ENCODE measurements at regions not wholly inside any gene's neighbourhood (a gene's known extent, or its start where the extent isn't known, plus 50 kb on each side); places are given as distances from the start of the nearest gene placed in this dataset.
"Not testable (repeated sequence)": the region's sequence is repeated elsewhere in the genome, so short reads cannot be mapped to it uniquely, and the experiment has no call there.

DNA sequence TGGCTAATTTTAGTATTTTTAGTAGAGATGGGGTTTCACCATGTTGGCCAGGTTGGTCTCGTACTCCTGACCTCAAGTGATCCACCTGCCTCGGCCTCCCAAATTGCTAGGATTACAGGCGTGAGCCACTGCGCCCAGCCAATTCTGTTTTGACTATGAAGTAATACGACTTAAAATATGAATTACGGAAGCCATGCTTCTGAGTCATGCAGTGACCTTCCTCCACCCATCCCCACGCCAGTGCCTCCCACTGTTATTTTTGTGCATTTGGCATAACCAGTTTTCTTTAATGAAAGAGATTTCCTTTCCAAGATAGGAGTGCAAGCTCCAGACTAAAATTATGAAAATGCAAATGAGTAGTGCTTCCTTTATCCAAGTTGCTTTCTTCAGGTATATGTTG lies 101.0 kb upstream of the DAB2 start:
- TF ChIP-seq EZH2 (IDR thresholded peaks at IDR 0.05; ENCODE audit: low read length), result not testable (repeated sequence)
- TF ChIP-seq, protein P1, sequence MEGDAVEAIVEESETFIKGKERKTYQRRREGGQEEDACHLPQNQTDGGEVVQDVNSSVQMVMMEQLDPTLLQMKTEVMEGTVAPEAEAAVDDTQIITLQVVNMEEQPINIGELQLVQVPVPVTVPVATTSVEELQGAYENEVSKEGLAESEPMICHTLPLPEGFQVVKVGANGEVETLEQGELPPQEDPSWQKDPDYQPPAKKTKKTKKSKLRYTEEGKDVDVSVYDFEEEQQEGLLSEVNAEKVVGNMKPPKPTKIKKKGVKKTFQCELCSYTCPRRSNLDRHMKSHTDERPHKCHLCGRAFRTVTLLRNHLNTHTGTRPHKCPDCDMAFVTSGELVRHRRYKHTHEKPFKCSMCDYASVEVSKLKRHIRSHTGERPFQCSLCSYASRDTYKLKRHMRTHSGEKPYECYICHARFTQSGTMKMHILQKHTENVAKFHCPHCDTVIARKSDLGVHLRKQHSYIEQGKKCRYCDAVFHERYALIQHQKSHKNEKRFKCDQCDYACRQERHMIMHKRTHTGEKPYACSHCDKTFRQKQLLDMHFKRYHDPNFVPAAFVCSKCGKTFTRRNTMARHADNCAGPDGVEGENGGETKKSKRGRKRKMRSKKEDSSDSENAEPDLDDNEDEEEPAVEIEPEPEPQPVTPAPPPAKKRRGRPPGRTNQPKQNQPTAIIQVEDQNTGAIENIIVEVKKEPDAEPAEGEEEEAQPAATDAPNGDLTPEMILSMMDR (optimal IDR thresholded peaks at IDR 0.05 in 1 of 3, IDR thresholded peaks at IDR 0.05 in 1 of 3, conservative IDR thresholded peaks at IDR 0.05 in 1 of 3; ENCODE audit: extremely low read depth in 1 of 3, insufficient read depth in 2 of 3, low read length in 3 of 3), result not testable (repeated sequence)
